BJ (cell line): ENCODE measurements at regions not wholly inside any gene's neighbourhood (a gene's known extent, or its start where the extent isn't known, plus 50 kb on each side); places are given as distances from the start of the nearest gene placed in this dataset.
A peak's percentile ranks its signal among the peaks of the same experiment; 100 is the strongest.

Experiments
- CTCF ChIA-PET: fragments of 350-600 bp; formaldehyde crosslinking; extraction: SDS; loops from one replicate; lab custom pipeline; 2021; ENCODE audit warnings: antibody characterized with exemption, inconsistent platforms; lab: Yijun Ruan, JAX
- POLR2A ChIA-PET: fragments of 300-600 bp; sonication (Branson Sonifier 250); formaldehyde crosslinking; extraction: SDS; loops from one replicate; lab custom pipeline; 2021; ENCODE audit warnings: antibody characterized with exemption; lab: Charles Lee
- DNase-seq: peaks from one replicate; pipeline ENCODE4 v3.0.0-alpha.2; 2011; ENCODE audit warnings: low read depth
- H3K27me3 ChIP-seq: 2 replicates; pipeline ENCODE4 v1.6.0; 2011; ENCODE audit warnings: low read length; ENCODE audit not compliant: control insufficient read depth, insufficient read depth
- H3K36me3 ChIP-seq: 2 replicates; pipeline ENCODE4 v1.5.1; 2011; ENCODE audit warnings: low read length; ENCODE audit not compliant: control insufficient read depth, insufficient read depth
- H3K4me3 ChIP-seq: 2 replicates; pipeline ENCODE4 v1.5.1; 2011; ENCODE audit warnings: low read depth, mild to moderate bottlenecking, control low read depth, low read length
- CTCF ChIP-seq: IDR thresholded peaks from 2 replicates; pipeline ENCODE4 v1.5.1; 2011; ENCODE audit warnings: low read depth, mild to moderate bottlenecking, control low read depth, inconsistent platforms, low read length, moderate library complexity; ENCODE audit not compliant: insufficient read depth

DNA sequence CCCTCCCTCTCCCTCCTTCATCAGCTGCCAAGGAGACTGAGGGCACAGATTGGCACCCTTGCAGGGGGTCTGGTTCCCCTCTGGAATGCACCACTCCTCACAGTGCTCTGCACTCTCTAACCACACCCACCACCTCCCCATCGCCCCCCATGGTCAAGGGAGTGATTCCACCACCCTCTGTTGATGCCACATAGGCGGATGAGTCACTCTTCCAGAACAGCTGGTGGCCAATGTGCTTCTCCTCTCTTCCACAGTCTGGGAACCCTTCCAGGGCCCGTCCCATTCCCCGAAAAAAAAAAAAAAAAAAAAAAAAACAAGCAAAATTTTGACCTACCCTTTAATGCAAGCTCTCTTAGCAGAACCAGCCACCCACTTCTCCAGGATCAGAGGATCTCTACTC lies 341.3 kb upstream of the KLF3 start:
- peak; percentile 41 for DNase-seq
- no peak for TF ChIP-seq CTCF
- POLR2A ChIA-PET = no interaction called here

DNA sequence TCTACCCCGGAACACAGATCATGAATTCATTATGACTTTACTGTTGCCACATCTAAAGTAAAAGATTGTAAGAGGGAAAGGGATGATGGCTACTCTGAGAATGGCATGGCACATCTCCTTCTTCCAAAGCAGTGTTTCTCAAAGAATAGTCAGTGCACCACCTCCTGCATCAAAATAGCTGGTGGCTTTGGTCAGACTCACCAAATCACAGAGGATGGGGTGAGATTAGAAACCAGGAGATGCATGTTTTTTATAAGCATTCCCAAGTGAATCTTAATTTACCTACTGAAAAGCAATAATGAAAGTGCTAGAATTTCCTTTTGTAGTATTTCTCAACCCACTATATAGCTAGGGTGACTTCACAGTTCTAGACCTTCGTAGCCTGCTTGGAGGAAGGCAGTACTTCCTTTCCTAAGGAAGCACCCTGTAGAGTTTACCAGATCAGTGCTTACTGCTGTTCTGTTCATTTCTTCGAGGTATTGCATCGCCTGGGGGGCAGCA lies 340.8 kb upstream of the KLF3 start:
- no peaks in the 10 kb centered on the region for H3K27me3 ChIP-seq
- no peak overlapping the region for H3K4me3 ChIP-seq
- ChIA-PET CTCF (interaction anchor here (1.0 to 2.6 kb wide), 5 partner anchors 34 to 352 kb away, joined by 3 to 12 read pairs (median 4); no protein-coding TSS in a partner anchor), POLR2A (no interaction called here)
- no peaks in the 10 kb centered on the region for H3K36me3 ChIP-seq
- no peak for DNase-seq
- TF ChIP-seq CTCF = no peak

More for the DNA sequence above, 341.3 kb upstream of the KLF3 start:
- CTCF ChIA-PET = interaction anchor here (0.9 to 2.6 kb wide), 7 partner anchors 35 to 409 kb away, joined by 3 to 12 read pairs (median 4); no protein-coding TSS in a partner anchor
- H3K36me3 ChIP-seq = no peaks in the 10 kb centered on the region
- no peak overlapping the region for H3K4me3 ChIP-seq
- H3K27me3 ChIP-seq = no peaks in the 10 kb centered on the region

- no peak for DNase-seq
- ChIA-PET CTCF (interaction anchor here (2.6 kb wide), 1 partner anchor 350 kb away, joined by 12 read pairs; no protein-coding TSS in a partner anchor), POLR2A (no interaction called here)
- Histone ChIP-seq H3K36me3 (no peaks in the 10 kb centered on the region), H3K4me3 (no peak overlapping the region), H3K27me3 (no peaks in the 10 kb centered on the region)
- no peak for TF ChIP-seq CTCF
Observed at GRCh38 chr4:38324861-38325628, 339.0 kb upstream of the KLF3 start.

- no peak for DNase-seq
- ChIA-PET POLR2A (no interaction called here), CTCF (no interaction called here)
- Histone ChIP-seq H3K36me3 (no peaks in the 10 kb centered on the region), H3K4me3 (no peak overlapping the region), H3K27me3 (peaks cover 2% of the 10 kb centered on the region; the same call in 1 of the 2 replicates)
- no peak for TF ChIP-seq CTCF
Observed at GRCh38 chr4:38325629-38325913, 338.4 kb upstream of the KLF3 start.

GRCh38 chr4:38326499-38326898 lies 337.5 kb upstream of the KLF3 start:
- Histone ChIP-seq H3K36me3 (no peaks in the 10 kb centered on the region), H3K27me3 (peaks cover 2% of the 10 kb centered on the region; the same call in 1 of the 2 replicates), H3K4me3 (no peak overlapping the region)
- ChIA-PET POLR2A (interaction anchor here (0.6 kb wide), 1 partner anchor 374 kb away, joined by 3 read pairs; no protein-coding TSS in a partner anchor), CTCF (interaction anchor here (0.6 kb wide), 1 partner anchor 355 kb away, joined by 3 read pairs; no protein-coding TSS in a partner anchor)
- no peak for DNase-seq
- no peak for TF ChIP-seq CTCF
